Spleen (tissue), 7 donors: ENCODE measurements at regions not wholly inside any gene's neighbourhood (a gene's known extent, or its start where the extent isn't known, plus 50 kb on each side); places are given as distances from the start of the nearest gene placed in this dataset.

Experiments used
- CTCF ChIP-seq, 11 experiments: fragments of 200-600 bp in 7 of 11; fragments of 450-650 bp in 4 of 11; sonication (generic) in 4 of 11; IDR thresholded peaks in 8 of 11; conservative IDR thresholded peaks in 3 of 11; 1 replicate in 7 of 11; 2 replicates in 4 of 11; pipeline versions ENCODE4 v1.4.0 to v1.8.0; 2016 to 2021; ENCODE audit warnings: antibody characterized with exemption in 11 of 11, inconsistent platforms in 4 of 11, mild to moderate bottlenecking in 1 of 11
- POLR2A ChIP-seq, 3 donors: fragments of 450-650 bp; IDR thresholded peaks; one replicate each; pipeline ENCODE4 v1.5.1; 2017; ENCODE audit warnings: antibody characterized with exemption in 3 of 3, mild to moderate bottlenecking in 1 of 3
- POLR2AphosphoS5 ChIP-seq, 3 donors: sonication (generic); formaldehyde crosslinking; IDR thresholded peaks; one replicate each; pipeline ENCODE4 v1.5.1; 2017; ENCODE audit warnings: antibody characterized with exemption in 3 of 3
- donor health status: DM: no; HTN: no; CAD: no; lungs with moderate emphysema.
- donor health status: DM: no; HTN: no; CAD: no.
- donor health status: DM: no; HTN: no; CAD: no.

- no peak for TF ChIP-seq CTCF (IDR thresholded peaks at IDR 0.05 in 8 of 11, conservative IDR thresholded peaks at IDR 0.05 in 3 of 11)
- no peak for TF ChIP-seq POLR2A (IDR thresholded peaks at IDR 0.05)
- TF ChIP-seq POLR2AphosphoS5 (IDR thresholded peaks at IDR 0.05) = no peak
These were observed 363.7 kb upstream of the CHAC2 start for GRCh38 chr2:53403792-53404413.
